22Rv1 (cell line): ENCODE measurements at regions not wholly inside any gene's neighbourhood (a gene's known extent, or its start where the extent isn't known, plus 50 kb on each side); places are given as distances from the start of the nearest gene placed in this dataset.

ENCODE experiments used
- ZFX ChIP-seq: fragments of 450-650 bp; IDR thresholded peaks from 2 replicates; pipeline ENCODE4 v1.6.1; 2017; ENCODE audit warnings: antibody characterized with exemption, borderline replicate concordance
- TF ChIP-seq, protein P1 (sequence below): fragments of 450-650 bp; IDR thresholded peaks from 2 replicates; pipeline ENCODE4 v1.5.1; 2017; ENCODE audit warnings: mild to moderate bottlenecking

DNA sequence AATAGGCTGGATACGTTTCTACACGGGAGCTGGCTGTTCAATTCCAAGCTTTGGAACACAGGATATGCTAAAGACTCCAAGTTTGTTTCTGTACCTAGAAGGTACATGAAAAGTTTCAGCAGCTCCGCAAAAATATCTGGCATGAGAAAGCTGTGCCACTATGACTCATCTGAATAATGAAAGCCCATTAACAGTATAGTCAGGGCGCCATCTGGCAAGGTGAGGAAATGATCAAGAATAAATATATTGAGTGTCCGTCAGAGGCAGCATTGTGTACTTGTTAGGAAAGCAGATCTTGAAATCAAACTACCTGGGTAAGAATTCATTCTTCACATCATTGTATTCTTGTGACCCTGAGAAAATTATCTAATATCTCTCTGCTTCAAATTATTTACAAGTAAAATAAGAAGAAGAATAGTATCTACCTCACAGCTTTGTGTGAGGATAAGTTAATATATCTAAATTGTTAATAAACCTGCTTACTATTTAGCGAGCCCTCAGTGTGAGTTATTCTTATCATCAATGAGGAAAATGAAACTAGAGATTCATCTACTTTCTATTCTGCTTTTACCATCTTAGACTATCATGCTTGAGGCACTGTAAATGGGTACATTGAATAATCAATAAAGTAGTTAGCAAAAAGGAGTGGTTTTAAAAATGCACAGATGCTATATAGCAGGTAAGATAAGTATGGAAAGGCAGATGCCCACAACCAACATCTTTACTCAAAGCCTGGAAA, 53.5 kb downstream of the FSCB start:
- TF ChIP-seq, protein P1, sequence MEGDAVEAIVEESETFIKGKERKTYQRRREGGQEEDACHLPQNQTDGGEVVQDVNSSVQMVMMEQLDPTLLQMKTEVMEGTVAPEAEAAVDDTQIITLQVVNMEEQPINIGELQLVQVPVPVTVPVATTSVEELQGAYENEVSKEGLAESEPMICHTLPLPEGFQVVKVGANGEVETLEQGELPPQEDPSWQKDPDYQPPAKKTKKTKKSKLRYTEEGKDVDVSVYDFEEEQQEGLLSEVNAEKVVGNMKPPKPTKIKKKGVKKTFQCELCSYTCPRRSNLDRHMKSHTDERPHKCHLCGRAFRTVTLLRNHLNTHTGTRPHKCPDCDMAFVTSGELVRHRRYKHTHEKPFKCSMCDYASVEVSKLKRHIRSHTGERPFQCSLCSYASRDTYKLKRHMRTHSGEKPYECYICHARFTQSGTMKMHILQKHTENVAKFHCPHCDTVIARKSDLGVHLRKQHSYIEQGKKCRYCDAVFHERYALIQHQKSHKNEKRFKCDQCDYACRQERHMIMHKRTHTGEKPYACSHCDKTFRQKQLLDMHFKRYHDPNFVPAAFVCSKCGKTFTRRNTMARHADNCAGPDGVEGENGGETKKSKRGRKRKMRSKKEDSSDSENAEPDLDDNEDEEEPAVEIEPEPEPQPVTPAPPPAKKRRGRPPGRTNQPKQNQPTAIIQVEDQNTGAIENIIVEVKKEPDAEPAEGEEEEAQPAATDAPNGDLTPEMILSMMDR, result no peak
- no peak for TF ChIP-seq ZFX
